ENCODE measurements at regions not wholly inside any gene's neighbourhood (a gene's known extent, or its start where the extent isn't known, plus 50 kb on each side); places are given as distances from the start of the nearest gene placed in this dataset.

DNA sequence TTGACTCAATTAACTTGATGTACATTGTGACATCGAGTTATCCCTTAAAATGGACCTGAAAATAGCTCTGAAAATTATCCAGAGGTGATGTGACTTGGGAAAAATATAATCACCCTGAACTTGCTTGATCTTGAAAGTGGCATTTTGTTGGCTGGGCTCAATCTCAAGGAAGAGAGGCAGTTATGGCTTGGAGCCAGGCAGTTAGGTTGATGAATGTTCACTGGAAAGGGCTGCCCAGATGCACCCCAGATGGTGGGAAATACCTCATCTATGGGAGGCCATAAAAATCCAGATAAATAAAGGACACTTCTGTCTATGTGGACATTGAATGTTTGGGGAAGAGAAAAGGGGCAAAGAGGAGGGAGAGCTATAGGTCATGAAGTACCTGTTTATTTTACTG is 55.7 kb upstream of the OR5AN1 start:
- no peaks in the 10 kb centered on the region for H3K36me3 Mint-ChIP-seq
- H3K9me3 Mint-ChIP-seq, result peaks cover 0 to 11% (median 2%) of the 10 kb centered on the region in 3 donors
- H3K27me3 Mint-ChIP-seq, result peaks cover 9% of the 10 kb centered on the region
- H3K4me3 Mint-ChIP-seq, result no peak overlapping the region
- H3K27ac Mint-ChIP-seq, result no peak overlapping the region
- no peaks in the 10 kb centered on the region for H3K4me1 Mint-ChIP-seq

DNA sequence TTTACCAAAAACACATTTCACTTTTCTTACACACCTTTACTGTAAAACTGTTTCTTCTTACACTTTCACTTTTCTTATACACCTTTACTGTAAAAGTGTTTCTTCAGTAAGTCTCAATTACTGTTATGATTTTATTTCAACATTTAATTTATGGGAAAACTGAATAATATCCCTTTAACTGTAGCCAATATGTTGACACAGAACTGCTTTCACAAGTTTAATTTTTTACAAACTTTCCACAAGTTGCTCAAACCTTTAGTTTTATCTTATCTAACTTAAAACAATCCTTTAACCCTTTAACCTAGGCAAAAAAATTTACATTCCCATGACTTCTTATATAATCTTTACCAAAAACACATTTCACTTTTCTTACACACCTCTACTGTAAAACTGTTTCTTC is 63.3 kb upstream of the OR5AN1 start:
- Mint-ChIP-seq H3K27me3 (peaks cover 20% of the 10 kb centered on the region), H3K4me3 (no peak overlapping the region), H3K4me1 (peaks cover 0 to 2% (median 0%) of the 10 kb centered on the region in 3 donors), H3K9me3 (peaks cover 0 to 6% (median 4%) of the 10 kb centered on the region in 3 donors), H3K36me3 (peaks cover 2% of the 10 kb centered on the region), H3K27ac (no peak overlapping the region)

- Mint-ChIP-seq H3K4me1 (peaks cover 5 to 8% (median 7%) of the 10 kb centered on the region in 3 donors), H3K4me3 (no peak overlapping the region), H3K9me3 (peaks cover 0 to 6% (median 4%) of the 10 kb centered on the region in 3 donors), H3K27ac (peak overlapping the region in 1 of 3 donors; percentile 29), H3K36me3 (peaks cover 2% of the 10 kb centered on the region), H3K27me3 (peaks cover 15% of the 10 kb centered on the region)
These were observed 66.1 kb upstream of the OR5AN1 start for GRCh38 chr11:59292611-59293010.

DNA sequence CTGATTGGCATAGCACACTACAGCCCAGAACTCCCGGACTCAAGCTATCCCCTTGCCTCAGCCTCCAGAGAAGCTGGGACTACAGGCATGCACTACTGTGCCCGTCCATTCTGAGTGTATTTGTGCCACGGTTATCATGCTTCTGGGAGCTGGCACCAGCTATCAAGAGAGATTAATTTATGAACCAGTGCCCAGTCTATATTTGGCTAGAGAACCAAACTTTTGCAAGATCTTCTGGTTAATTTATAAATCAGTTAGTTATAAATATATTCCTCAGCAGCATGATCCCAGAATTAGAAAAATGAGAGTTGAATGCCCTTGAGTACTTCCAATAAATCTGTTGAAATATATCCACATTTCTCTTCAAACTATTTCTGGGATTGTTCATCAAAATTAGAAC is 67.5 kb upstream of the OR5AN1 start:
- H3K27ac Mint-ChIP-seq, result peak overlapping the region in 1 of 3 donors; percentile 50
- no peak overlapping the region for H3K4me3 Mint-ChIP-seq
- peaks cover 0 to 6% (median 4%) of the 10 kb centered on the region in 3 donors for H3K9me3 Mint-ChIP-seq
- peaks cover 5% of the 10 kb centered on the region for H3K27me3 Mint-ChIP-seq
- H3K36me3 Mint-ChIP-seq, result peaks cover under 1% of the 10 kb centered on the region
- peaks cover 3 to 8% (median 7%) of the 10 kb centered on the region in 3 donors for H3K4me1 Mint-ChIP-seq

DNA sequence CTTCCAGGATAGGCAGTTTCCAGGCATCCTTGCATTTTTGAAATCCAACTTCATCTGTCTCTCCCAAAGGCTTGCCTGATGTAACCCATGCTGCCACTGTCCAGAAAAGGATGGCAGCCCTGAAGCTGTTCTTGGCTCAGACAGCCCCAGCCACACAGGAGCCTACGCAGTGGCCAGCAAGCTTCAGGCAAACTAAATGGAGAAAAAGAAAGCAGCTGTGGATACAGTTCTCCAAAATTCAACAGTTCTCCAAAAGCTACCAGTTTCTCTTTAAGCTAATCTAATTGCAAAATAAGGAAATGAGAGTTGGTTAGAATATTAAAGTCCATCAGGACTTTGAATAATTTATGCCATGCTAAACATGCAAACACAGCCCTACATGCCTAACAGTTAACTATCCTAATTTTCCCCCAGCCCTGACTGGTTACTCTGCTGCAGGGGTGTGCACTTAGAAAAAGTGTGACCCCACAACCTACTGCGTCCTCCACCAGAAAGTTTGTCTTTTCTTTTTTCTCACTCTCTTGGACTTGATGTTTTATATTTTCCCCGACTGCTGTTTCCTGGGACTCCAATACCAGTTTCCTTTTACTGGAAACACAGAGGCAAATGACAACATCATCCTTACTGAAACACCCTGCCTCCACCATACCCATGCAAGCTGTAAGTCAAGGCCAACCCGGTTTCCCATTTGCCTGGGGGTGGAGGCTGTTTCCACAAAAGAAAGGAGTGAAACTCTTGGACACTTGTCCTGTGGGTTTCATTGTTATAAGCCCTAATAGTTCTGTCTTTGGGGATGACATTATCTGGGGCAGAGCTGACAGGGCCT is 69.1 kb upstream of the OR5AN1 start:
- H3K4me1 Mint-ChIP-seq, result peaks cover 4 to 12% (median 11%) of the 10 kb centered on the region in 3 donors
- peak overlapping the region in 1 of 3 donors; percentile 71 for H3K27ac Mint-ChIP-seq
- H3K9me3 Mint-ChIP-seq, result peaks cover 0 to 6% (median 4%) of the 10 kb centered on the region in 3 donors
- H3K4me3 Mint-ChIP-seq, result peak overlapping the region in 1 of 4 donors; percentile 49
- no peaks in the 10 kb centered on the region for H3K36me3 Mint-ChIP-seq
- peaks cover 2% of the 10 kb centered on the region for H3K27me3 Mint-ChIP-seq

GRCh38 chr11:59285716-59286260 is 72.9 kb upstream of the OR5AN1 start:
- no peaks in the 10 kb centered on the region for H3K9me3 Mint-ChIP-seq
- peaks cover 17 to 34% (median 30%) of the 10 kb centered on the region in 3 donors for H3K4me1 Mint-ChIP-seq
- peak overlapping the region in 1 of 3 donors; percentile 27 for H3K27ac Mint-ChIP-seq
- no peaks in the 10 kb centered on the region for H3K36me3 Mint-ChIP-seq
- peak overlapping the region in 1 of 4 donors; percentile 19 for H3K4me3 Mint-ChIP-seq
- H3K27me3 Mint-ChIP-seq, result peaks cover 2% of the 10 kb centered on the region

GRCh38 chr11:59284773-59285129 is 72.0 kb upstream of the MPEG1 start:
- Mint-ChIP-seq H3K9me3 (no peaks in the 10 kb centered on the region), H3K36me3 (no peaks in the 10 kb centered on the region), H3K4me3 (peak overlapping the region in 3 of 4 donors; percentile 54 to 86 (median 78)), H3K27ac (peak overlapping the region; percentile 74 to 92 (median 88)), H3K4me1 (peaks cover 17 to 33% (median 28%) of the 10 kb centered on the region in 3 donors), H3K27me3 (peaks cover 2% of the 10 kb centered on the region)

GRCh38 chr11:59283825-59284772 is 71.4 kb upstream of the MPEG1 start:
- H3K4me1 Mint-ChIP-seq, result peaks cover 14 to 27% (median 21%) of the 10 kb centered on the region in 3 donors
- H3K9me3 Mint-ChIP-seq, result no peaks in the 10 kb centered on the region
- H3K27me3 Mint-ChIP-seq, result peaks cover under 1% of the 10 kb centered on the region
- H3K4me3 Mint-ChIP-seq, result peak overlapping the region; percentile 54 to 86 (median 77)
- H3K27ac Mint-ChIP-seq, result peak overlapping the region; percentile 80 to 92 (median 88)
- H3K36me3 Mint-ChIP-seq, result no peaks in the 10 kb centered on the region

GRCh38 chr11:59283311-59283710 is 70.6 kb upstream of the MPEG1 start:
- Mint-ChIP-seq H3K27ac (peak overlapping the region; percentile 68 to 88 (median 80)), H3K4me3 (peak overlapping the region in 3 of 4 donors; percentile 35 to 86 (median 78)), H3K36me3 (no peaks in the 10 kb centered on the region), H3K4me1 (peaks cover 14 to 27% (median 21%) of the 10 kb centered on the region in 3 donors), H3K9me3 (no peaks in the 10 kb centered on the region), H3K27me3 (no peaks in the 10 kb centered on the region)

- H3K27me3 Mint-ChIP-seq, result no peaks in the 10 kb centered on the region
- peaks cover 0 to 3% (median 0%) of the 10 kb centered on the region in 3 donors for H3K9me3 Mint-ChIP-seq
- no peak overlapping the region for H3K27ac Mint-ChIP-seq
- peaks cover 2% of the 10 kb centered on the region for H3K36me3 Mint-ChIP-seq
- H3K4me1 Mint-ChIP-seq, result peaks cover 19 to 30% (median 24%) of the 10 kb centered on the region in 3 donors
- no peak overlapping the region for H3K4me3 Mint-ChIP-seq
These were observed 68.5 kb upstream of the MPEG1 start for GRCh38 chr11:59281177-59281576.

DNA sequence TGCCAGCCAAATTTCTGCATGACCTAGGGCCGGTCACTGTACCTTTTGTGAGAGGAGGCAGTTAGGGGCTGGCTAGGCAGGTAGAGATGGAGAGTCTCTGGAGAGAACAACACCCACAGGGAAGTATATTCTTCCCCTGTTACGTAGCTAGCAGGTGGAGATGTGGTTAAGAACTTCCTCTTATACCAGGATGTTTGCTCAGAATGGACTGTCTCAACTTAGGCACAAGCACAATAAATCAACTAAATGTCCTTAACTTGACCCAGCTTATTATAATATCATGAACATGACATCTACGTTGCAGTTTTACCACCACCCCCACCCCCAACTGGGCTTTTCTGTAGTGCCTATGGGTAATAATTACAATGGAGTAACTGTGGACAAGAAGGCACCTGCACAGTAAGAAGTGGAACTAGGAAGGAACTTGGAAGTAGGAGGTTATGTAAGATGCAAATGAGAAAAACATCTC is 60.7 kb upstream of the MPEG1 start:
- Mint-ChIP-seq H3K4me1 (peaks cover 58 to 60% (median 59%) of the 10 kb centered on the region in 3 donors), H3K36me3 (peaks cover 4% of the 10 kb centered on the region), H3K27me3 (peaks cover 6% of the 10 kb centered on the region), H3K4me3 (peak overlapping the region; percentile 7 to 91 (median 56)), H3K27ac (peak overlapping the region; percentile 82 to 94 (median 93)), H3K9me3 (peaks cover 0 to 3% (median 0%) of the 10 kb centered on the region in 3 donors)

- H3K4me3 Mint-ChIP-seq, result peak overlapping the region in 3 of 4 donors; percentile 30 to 91 (median 83)
- H3K9me3 Mint-ChIP-seq, result peaks cover 0 to 3% (median 0%) of the 10 kb centered on the region in 3 donors
- peaks cover 58 to 63% (median 62%) of the 10 kb centered on the region in 3 donors for H3K4me1 Mint-ChIP-seq
These were observed 60.1 kb upstream of the MPEG1 start for GRCh38 chr11:59272771-59273372.

DNA sequence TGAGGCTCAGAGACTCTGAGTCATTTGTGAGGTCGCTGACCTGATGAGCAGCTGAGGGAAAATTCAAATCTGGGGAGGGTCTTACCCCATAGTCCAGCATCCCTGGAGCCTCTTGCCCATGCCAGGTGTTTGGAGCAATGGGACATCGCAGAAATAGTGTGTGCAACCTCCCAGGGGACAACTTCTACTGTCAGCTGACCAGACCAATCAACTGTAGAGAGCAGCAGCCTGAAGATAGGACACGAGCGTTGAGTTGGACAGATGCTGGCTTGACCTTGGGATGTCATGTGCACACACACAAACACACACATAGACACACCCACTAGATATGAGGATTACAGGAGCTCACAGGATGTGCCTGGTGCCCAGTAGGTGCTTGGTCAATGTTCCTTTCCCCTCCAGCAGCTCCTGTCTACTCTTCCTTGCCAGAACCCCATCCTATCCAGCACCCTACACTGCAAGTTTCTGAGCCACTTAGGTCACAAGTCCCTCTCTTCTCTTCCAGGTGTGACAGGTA is 59.1 kb upstream of the MPEG1 start:
- Mint-ChIP-seq H3K4me1 (peaks cover 58 to 71% (median 69%) of the 10 kb centered on the region in 3 donors), H3K27me3 (peaks cover 6% of the 10 kb centered on the region), H3K4me3 (peak overlapping the region; percentile 5 to 91 (median 44)), H3K9me3 (no peaks in the 10 kb centered on the region), H3K36me3 (peaks cover 4% of the 10 kb centered on the region), H3K27ac (peak overlapping the region; percentile 17 to 93 (median 82))

More at GRCh38 chr11:59272771-59273372, 60.1 kb upstream of the MPEG1 start:
- Mint-ChIP-seq H3K36me3 (peaks cover 4% of the 10 kb centered on the region), H3K27me3 (peaks cover 6% of the 10 kb centered on the region), H3K27ac (peak overlapping the region; percentile 82 to 94 (median 93))
